ENCODE measurements at regions not wholly inside any gene's neighbourhood (a gene's known extent, or its start where the extent isn't known, plus 50 kb on each side); places are given as distances from the start of the nearest gene placed in this dataset.

GRCh38 chr10:43958071-43958432, 309.4 kb upstream of the ZNF32 start:
- Histone ChIP-seq H3K4me3 (ENCODE audit: low read depth in 2 of 2, low read length in 2 of 2) (no peak overlapping the region), H3K36me3 (ENCODE audit: control insufficient read depth, insufficient read depth, low read length) (no peaks in the 10 kb centered on the region), H3K9me3 (ENCODE audit: control insufficient read depth, insufficient read depth, low read depth, low read length) (no peaks in the 10 kb centered on the region), H3K27me3 (ENCODE audit: control insufficient read depth, insufficient read depth, low read length) (no peaks in the 10 kb centered on the region; the same call in 1 of the 2 replicates), H3K4me1 (ENCODE audit: control insufficient read depth, insufficient read depth, low read length) (no peaks in the 10 kb centered on the region), H3K27ac (ENCODE audit: low read length) (no peak overlapping the region)
- in situ Hi-C loops (cut with HindIII; ENCODE audit: low pct_unique_long_range_greater_than_20kb, low sequenced_read_pairs) (no loop called here), intact Hi-C loops (cut with micrococcal nuclease; ENCODE audit: unreplicated experiment) (loop anchor here (10.0 kb wide), 1 partner anchor 57 kb away; no protein-coding TSS in a partner anchor)
- CTCF ChIA-PET, result no interaction called here
- no TSS peak for BruUV-seq (replicated peaks)
- DNase-seq (ENCODE audit: low read depth, low spot score) (no peak), ATAC-seq (no peak)
- TF ChIP-seq TCF7L2 (IDR thresholded peaks at IDR 0.05; ENCODE audit: low read depth, low read length), result no peak
- TF ChIP-seq, protein P1, sequence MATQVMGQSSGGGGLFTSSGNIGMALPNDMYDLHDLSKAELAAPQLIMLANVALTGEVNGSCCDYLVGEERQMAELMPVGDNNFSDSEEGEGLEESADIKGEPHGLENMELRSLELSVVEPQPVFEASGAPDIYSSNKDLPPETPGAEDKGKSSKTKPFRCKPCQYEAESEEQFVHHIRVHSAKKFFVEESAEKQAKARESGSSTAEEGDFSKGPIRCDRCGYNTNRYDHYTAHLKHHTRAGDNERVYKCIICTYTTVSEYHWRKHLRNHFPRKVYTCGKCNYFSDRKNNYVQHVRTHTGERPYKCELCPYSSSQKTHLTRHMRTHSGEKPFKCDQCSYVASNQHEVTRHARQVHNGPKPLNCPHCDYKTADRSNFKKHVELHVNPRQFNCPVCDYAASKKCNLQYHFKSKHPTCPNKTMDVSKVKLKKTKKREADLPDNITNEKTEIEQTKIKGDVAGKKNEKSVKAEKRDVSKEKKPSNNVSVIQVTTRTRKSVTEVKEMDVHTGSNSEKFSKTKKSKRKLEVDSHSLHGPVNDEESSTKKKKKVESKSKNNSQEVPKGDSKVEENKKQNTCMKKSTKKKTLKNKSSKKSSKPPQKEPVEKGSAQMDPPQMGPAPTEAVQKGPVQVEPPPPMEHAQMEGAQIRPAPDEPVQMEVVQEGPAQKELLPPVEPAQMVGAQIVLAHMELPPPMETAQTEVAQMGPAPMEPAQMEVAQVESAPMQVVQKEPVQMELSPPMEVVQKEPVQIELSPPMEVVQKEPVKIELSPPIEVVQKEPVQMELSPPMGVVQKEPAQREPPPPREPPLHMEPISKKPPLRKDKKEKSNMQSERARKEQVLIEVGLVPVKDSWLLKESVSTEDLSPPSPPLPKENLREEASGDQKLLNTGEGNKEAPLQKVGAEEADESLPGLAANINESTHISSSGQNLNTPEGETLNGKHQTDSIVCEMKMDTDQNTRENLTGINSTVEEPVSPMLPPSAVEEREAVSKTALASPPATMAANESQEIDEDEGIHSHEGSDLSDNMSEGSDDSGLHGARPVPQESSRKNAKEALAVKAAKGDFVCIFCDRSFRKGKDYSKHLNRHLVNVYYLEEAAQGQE (IDR thresholded peaks at IDR 0.05; ENCODE audit: insufficient read depth in 1 of 2, low read depth in 2 of 2, low read length in 1 of 2), result no peak
- TF ChIP-seq CTCF (IDR thresholded peaks at IDR 0.05), result no peak
- TF ChIP-seq SIN3A (IDR thresholded peaks at IDR 0.05; ENCODE audit: borderline replicate concordance, insufficient read depth, low read depth, low read length), result no peak
- TF ChIP-seq POLR2AphosphoS5 (IDR thresholded peaks at IDR 0.05; ENCODE audit: low read depth, low read length), result no peak
- POLR2A ChIA-PET, result no interaction called here

DNA sequence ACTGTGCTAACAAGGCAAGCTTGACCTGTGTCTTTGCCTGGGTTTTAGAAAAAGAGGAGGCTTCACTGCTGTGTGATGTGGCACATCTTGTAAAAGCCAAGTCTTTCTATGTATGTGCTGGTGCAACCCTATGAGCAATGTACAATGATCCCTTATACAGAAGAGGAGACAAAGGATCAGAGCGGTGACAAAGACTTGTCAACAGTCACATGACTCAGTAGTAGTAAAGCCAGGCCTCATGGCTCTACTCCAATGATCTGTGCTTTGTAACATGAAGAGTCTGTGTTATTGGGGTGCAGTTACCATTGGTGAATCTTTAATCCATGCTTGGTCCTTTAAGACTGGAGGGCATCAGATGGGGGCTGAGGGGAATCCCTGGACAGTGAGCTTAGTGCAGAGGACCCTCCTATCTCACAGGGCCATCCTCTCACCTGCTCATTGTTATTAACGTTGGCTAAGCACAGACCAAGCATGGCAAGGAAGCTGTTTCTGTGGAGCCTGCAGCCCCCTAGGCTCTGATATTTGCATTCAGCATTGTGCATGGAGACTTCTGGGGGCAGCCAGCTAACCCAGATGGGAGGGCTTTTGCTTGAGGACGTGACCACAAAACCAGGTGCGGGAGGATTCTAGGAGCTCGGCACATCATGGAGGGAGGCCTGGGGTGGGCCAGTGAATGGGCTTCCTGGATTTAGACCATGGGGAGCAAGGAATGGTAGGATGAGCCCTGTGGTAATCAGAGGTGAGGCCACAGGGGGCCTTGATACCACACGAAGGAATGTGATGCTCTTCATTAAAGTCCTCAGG, 308.8 kb upstream of the ZNF32 start:
- no peaks in the 10 kb centered on the region for H3K9me3 ChIP-seq (ENCODE audit: control insufficient read depth, insufficient read depth, low read depth, low read length)
- H3K4me3 ChIP-seq (ENCODE audit: low read depth in 2 of 2, low read length in 2 of 2), result no peak overlapping the region
- no peaks in the 10 kb centered on the region; the same call in 1 of the 2 replicates for H3K27me3 ChIP-seq (ENCODE audit: control insufficient read depth, insufficient read depth, low read length)
- no peaks in the 10 kb centered on the region for H3K4me1 ChIP-seq (ENCODE audit: control insufficient read depth, insufficient read depth, low read length)
- ChIA-PET CTCF (no interaction called here), POLR2A (no interaction called here)
- no peaks in the 10 kb centered on the region for H3K36me3 ChIP-seq (ENCODE audit: control insufficient read depth, insufficient read depth, low read length)
- no peak for ATAC-seq
- no peak for DNase-seq (ENCODE audit: low read depth, low spot score)
- intact Hi-C loops (cut with micrococcal nuclease; ENCODE audit: unreplicated experiment) (loop anchor here (10.0 kb wide), 1 partner anchor 57 kb away; no protein-coding TSS in a partner anchor), in situ Hi-C loops (cut with HindIII; ENCODE audit: low pct_unique_long_range_greater_than_20kb, low sequenced_read_pairs) (no loop called here)
- BruUV-seq (replicated peaks), result no TSS peak
- TF ChIP-seq SIN3A (IDR thresholded peaks at IDR 0.05; ENCODE audit: borderline replicate concordance, insufficient read depth, low read depth, low read length), result no peak
- TF ChIP-seq CTCF (IDR thresholded peaks at IDR 0.05), result no peak
- no peak for TF ChIP-seq TCF7L2 (IDR thresholded peaks at IDR 0.05; ENCODE audit: low read depth, low read length)
- TF ChIP-seq POLR2AphosphoS5 (IDR thresholded peaks at IDR 0.05; ENCODE audit: low read depth, low read length), result no peak
- TF ChIP-seq, protein P1 (IDR thresholded peaks at IDR 0.05; ENCODE audit: insufficient read depth in 1 of 2, low read depth in 2 of 2, low read length in 1 of 2), result no peak
- H3K27ac ChIP-seq (ENCODE audit: low read length), result no peak overlapping the region
